ENCODE measurements at regions not wholly inside any gene's neighbourhood (a gene's known extent, or its start where the extent isn't known, plus 50 kb on each side); places are given as distances from the start of the nearest gene placed in this dataset.

GRCh38 chr4:3347871-3348270 lies 55.0 kb downstream of the RGS12 start:
- no peak for TF ChIP-seq CTCF (IDR thresholded peaks at IDR 0.05)
- TF ChIP-seq POLR2AphosphoS5 (IDR thresholded peaks at IDR 0.05): no peak
